GM23338 (cell line): ENCODE measurements at regions not wholly inside any gene's neighbourhood (a gene's known extent, or its start where the extent isn't known, plus 50 kb on each side); places are given as distances from the start of the nearest gene placed in this dataset.

ENCODE experiments used
- ATAC-seq: fragments of 200-7000 bp; cut with Tn5 transposase; 3 replicates; pipeline ENCODE4 v1.9.1; 2020
- DNase-seq: peaks from one replicate; pipeline ENCODE4 v3.0.0-alpha.2; 2015; ENCODE audit warnings: low spot score
- H2AFZ ChIP-seq: fragments of 200-600 bp; sonication (generic); 2 replicates; pipeline ENCODE4 v1.8.0; 2016; ENCODE audit warnings: antibody characterized with exemption, mild to moderate bottlenecking, moderate library complexity
- H3F3A ChIP-seq: fragments of 200-600 bp; sonication (generic); replicated peaks from 2 replicates; pipeline ENCODE4 v1.8.0; 2017; ENCODE audit warnings: antibody characterized with exemption, mixed run types, low read depth
- H3K27ac ChIP-seq: fragments of 200-600 bp; sonication (generic); 2 replicates; pipeline ENCODE4 v1.6.1; 2016; ENCODE audit warnings: low read depth
- H3K27me3 ChIP-seq: fragments of 200-600 bp; sonication (generic); 2 replicates; pipeline ENCODE4 v1.8.0; 2016; ENCODE audit warnings: mild to moderate bottlenecking, mixed run types, moderate library complexity; ENCODE audit not compliant: insufficient read depth
- H3K36me3 ChIP-seq: fragments of 200-600 bp; sonication (generic); 2 replicates; pipeline ENCODE4 v1.8.0; 2016; ENCODE audit warnings: mild to moderate bottlenecking; ENCODE audit not compliant: insufficient read depth
- H3K4me1 ChIP-seq: fragments of 200-600 bp; sonication (generic); 2 replicates; pipeline ENCODE4 v1.8.0; 2016; ENCODE audit warnings: mild to moderate bottlenecking, moderate library complexity; ENCODE audit not compliant: insufficient read depth
- H3K4me2 ChIP-seq: fragments of 200-600 bp; sonication (generic); 2 replicates; pipeline ENCODE4 v1.7.1; 2017; ENCODE audit warnings: mixed run types
- H3K4me3 ChIP-seq: fragments of 200-600 bp; sonication (generic); 2 replicates; pipeline ENCODE4 v1.6.1; 2016; ENCODE audit warnings: mixed run types
- H3K79me2 ChIP-seq: fragments of 200-600 bp; sonication (generic); replicated peaks from 2 replicates; pipeline ENCODE4 v1.8.0; 2017; ENCODE audit warnings: mild to moderate bottlenecking; ENCODE audit not compliant: insufficient read depth
- H3K9me2 ChIP-seq: fragments of 200-600 bp; sonication (generic); 2 replicates; pipeline ENCODE4 v1.8.0; 2017; ENCODE audit not compliant: insufficient read depth
- H4K20me1 ChIP-seq: fragments of 200-600 bp; sonication (generic); replicated peaks from 2 replicates; pipeline ENCODE4 v1.8.0; 2017; ENCODE audit warnings: mild to moderate bottlenecking; ENCODE audit not compliant: insufficient read depth
- H3K27ac Mint-ChIP-seq: 2 replicates; pipeline ENCODE4 v1.8.0; 2020; ENCODE audit warnings: inconsistent platforms, mild to moderate bottlenecking, moderate library complexity, mixed read lengths
- H3K27me3 Mint-ChIP-seq: 3 replicates; pipeline ENCODE4 v1.8.0; 2022; ENCODE audit warnings: low read depth, mild to moderate bottlenecking, moderate library complexity, mixed read lengths, inconsistent platforms; ENCODE audit not compliant: insufficient read depth, poor library complexity
- H3K36me3 Mint-ChIP-seq: 3 replicates; pipeline ENCODE4 v1.8.0; 2021; ENCODE audit warnings: low read depth, mild to moderate bottlenecking, inconsistent platforms, moderate library complexity, mixed read lengths
- H3K4me1 Mint-ChIP-seq: 3 replicates; pipeline ENCODE4 v1.8.0; 2020; ENCODE audit warnings: mild to moderate bottlenecking, inconsistent platforms, mixed read lengths
- H3K4me3 Mint-ChIP-seq: 3 replicates; pipeline ENCODE4 v1.8.0; 2021; ENCODE audit warnings: moderate library complexity, mild to moderate bottlenecking, inconsistent platforms, mixed read lengths
- H3K9me3 Mint-ChIP-seq: 3 replicates; pipeline ENCODE4 v1.8.0; 2020; ENCODE audit warnings: moderate library complexity, mild to moderate bottlenecking, inconsistent platforms, mixed read lengths
- CREB1 ChIP-seq: fragments of 250-450 bp; sonication (Bioruptor Pico); IDR thresholded peaks from 2 replicates; pipeline ENCODE4 v1.5.0; 2020; ENCODE audit warnings: low read depth, mild to moderate bottlenecking, moderate library complexity
- EZH2 ChIP-seq: fragments of 200-600 bp; sonication (generic); IDR thresholded peaks from one replicate; pipeline ENCODE4 v1.8.0; 2017; ENCODE audit warnings: antibody characterized with exemption, mild to moderate bottlenecking, low read depth; ENCODE audit not compliant: unreplicated experiment
- NANOG ChIP-seq: IDR thresholded peaks from 2 replicates; pipeline ENCODE4 v1.6.1; 2016; ENCODE audit warnings: antibody characterized with exemption, borderline replicate concordance
- TF ChIP-seq, protein P1 (sequence below): IDR thresholded peaks from one replicate; pipeline ENCODE4 v1.6.1; 2018; ENCODE audit warnings: antibody characterized with exemption; ENCODE audit not compliant: unreplicated experiment
- TF ChIP-seq, protein P2 (sequence below): IDR thresholded peaks from 2 replicates; pipeline ENCODE4 v1.6.1; 2016; ENCODE audit warnings: antibody characterized with exemption

DNA sequence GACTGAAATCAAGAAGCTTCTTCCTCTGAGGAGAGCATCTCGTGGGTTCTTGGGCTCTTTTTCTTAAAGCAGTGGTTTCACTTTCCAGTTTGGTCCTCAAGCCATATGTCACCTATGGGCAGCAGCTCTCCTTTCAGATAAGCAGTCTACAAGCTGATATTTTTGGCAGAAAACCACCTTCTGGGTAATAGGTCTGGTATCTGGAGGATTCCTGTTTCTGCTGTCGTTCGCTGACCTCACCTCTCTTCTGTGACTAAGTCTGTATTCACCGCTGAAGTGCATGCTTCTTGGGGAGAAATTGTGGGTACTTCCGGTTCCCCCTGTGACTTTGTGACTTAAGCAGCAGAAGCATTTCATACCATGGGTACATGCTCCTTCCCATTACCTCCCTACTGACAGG, 193.6 kb downstream of the EDN1 start (continued):
- TF ChIP-seq CREB1 (CRISPR knock-in tag) (no peak), EZH2 (no peak), NANOG (no peak)
- TF ChIP-seq, protein P1, sequence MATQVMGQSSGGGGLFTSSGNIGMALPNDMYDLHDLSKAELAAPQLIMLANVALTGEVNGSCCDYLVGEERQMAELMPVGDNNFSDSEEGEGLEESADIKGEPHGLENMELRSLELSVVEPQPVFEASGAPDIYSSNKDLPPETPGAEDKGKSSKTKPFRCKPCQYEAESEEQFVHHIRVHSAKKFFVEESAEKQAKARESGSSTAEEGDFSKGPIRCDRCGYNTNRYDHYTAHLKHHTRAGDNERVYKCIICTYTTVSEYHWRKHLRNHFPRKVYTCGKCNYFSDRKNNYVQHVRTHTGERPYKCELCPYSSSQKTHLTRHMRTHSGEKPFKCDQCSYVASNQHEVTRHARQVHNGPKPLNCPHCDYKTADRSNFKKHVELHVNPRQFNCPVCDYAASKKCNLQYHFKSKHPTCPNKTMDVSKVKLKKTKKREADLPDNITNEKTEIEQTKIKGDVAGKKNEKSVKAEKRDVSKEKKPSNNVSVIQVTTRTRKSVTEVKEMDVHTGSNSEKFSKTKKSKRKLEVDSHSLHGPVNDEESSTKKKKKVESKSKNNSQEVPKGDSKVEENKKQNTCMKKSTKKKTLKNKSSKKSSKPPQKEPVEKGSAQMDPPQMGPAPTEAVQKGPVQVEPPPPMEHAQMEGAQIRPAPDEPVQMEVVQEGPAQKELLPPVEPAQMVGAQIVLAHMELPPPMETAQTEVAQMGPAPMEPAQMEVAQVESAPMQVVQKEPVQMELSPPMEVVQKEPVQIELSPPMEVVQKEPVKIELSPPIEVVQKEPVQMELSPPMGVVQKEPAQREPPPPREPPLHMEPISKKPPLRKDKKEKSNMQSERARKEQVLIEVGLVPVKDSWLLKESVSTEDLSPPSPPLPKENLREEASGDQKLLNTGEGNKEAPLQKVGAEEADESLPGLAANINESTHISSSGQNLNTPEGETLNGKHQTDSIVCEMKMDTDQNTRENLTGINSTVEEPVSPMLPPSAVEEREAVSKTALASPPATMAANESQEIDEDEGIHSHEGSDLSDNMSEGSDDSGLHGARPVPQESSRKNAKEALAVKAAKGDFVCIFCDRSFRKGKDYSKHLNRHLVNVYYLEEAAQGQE = no peak
- TF ChIP-seq, protein P2, sequence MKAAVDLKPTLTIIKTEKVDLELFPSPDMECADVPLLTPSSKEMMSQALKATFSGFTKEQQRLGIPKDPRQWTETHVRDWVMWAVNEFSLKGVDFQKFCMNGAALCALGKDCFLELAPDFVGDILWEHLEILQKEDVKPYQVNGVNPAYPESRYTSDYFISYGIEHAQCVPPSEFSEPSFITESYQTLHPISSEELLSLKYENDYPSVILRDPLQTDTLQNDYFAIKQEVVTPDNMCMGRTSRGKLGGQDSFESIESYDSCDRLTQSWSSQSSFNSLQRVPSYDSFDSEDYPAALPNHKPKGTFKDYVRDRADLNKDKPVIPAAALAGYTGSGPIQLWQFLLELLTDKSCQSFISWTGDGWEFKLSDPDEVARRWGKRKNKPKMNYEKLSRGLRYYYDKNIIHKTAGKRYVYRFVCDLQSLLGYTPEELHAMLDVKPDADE = no peak

DNA sequence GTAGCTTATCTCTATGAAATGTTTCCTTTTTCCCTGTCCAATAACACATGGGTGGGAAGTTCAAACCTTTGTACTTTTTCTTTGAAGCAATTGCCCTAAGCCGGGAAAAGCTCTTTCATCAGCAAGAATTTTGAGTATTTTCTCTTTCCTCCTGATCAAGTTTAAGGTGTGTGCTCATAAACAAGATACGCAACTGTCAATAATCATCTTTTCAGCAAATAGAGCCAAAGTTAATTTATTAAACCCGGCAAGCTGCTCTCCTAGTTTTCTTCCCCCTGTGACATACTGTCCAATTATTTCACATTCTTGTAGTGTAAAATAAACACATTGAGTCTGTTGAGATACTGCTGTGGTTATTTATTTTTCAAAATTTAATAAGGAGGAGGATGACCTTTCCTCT, 194.4 kb downstream of the EDN1 start:
- Histone ChIP-seq H3K79me2 (no peaks in the 10 kb centered on the region), H4K20me1 (no peaks in the 10 kb centered on the region), H3K4me1 (no peaks in the 10 kb centered on the region), H3F3A (no peaks in the 10 kb centered on the region), H3K9me2 (no peaks in the 10 kb centered on the region), H2AFZ (no peak overlapping the region), H3K27ac (no peak overlapping the region), H3K4me3 (no peak overlapping the region), H3K27me3 (no peaks in the 10 kb centered on the region), H3K4me2 (no peak overlapping the region), H3K36me3 (no peaks in the 10 kb centered on the region)
- DNase-seq (no peak), ATAC-seq (no peak)
- Mint-ChIP-seq H3K4me3 (no peak overlapping the region), H3K4me1 (peaks cover 9% of the 10 kb centered on the region), H3K27ac (no peak overlapping the region), H3K27me3 (no peaks in the 10 kb centered on the region), H3K9me3 (no peaks in the 10 kb centered on the region), H3K36me3 (no peaks in the 10 kb centered on the region)
- TF ChIP-seq, protein P1 = no peak
